ENCODE measurements at regions not wholly inside any gene's neighbourhood (a gene's known extent, or its start where the extent isn't known, plus 50 kb on each side); places are given as distances from the start of the nearest gene placed in this dataset.

DNA sequence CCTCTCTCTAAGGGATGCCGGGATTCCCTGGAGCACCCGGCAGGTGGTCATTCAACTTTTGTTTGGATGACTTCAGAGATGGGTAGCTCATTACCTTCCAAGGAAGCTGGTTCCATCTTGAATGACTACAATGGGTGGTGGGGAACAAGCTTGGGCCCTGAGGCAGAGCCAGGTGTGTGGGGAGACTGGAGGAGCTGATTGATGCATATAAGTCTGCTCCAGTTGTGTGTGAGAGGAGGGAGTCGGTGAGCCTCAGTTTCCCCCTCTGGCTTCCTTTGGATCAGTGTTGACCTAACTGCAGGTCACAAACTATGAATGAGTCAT is 133.8 kb upstream of the ZBTB40 start:
- H3K4me1 ChIP-seq, result no peaks in the 10 kb centered on the region
- intact Hi-C loops (cut with DNase I; ENCODE audit: low total_unique reads) (no loop called here), in situ Hi-C loops (cut with MboI; ENCODE audit: low pct_ligation_motif_present in 1 of 4, low pct_unique_long_range_greater_than_20kb in 1 of 4, low sequenced_read_pairs in 3 of 4) (no loop called here)
- WGBS, 2 donors (ENCODE audit: low coverage in 1 of 2), result 93% methylated on average over 3 of the region's 3 CpGs; no CpG with 5 or more reads in 1 of the 2 donors
- H3K36me3 ChIP-seq, result no peaks in the 10 kb centered on the region
- H3K4me3 ChIP-seq, result no peak overlapping the region
- H3K27ac ChIP-seq, result no peak overlapping the region
- no peaks in the 10 kb centered on the region for H3K9me3 ChIP-seq
- TF ChIP-seq POLR2A (IDR thresholded peaks at IDR 0.05), result no peak
- no peak for TF ChIP-seq EP300 (IDR thresholded peaks at IDR 0.05; ENCODE audit: low read depth)
- TF ChIP-seq, protein P1, sequence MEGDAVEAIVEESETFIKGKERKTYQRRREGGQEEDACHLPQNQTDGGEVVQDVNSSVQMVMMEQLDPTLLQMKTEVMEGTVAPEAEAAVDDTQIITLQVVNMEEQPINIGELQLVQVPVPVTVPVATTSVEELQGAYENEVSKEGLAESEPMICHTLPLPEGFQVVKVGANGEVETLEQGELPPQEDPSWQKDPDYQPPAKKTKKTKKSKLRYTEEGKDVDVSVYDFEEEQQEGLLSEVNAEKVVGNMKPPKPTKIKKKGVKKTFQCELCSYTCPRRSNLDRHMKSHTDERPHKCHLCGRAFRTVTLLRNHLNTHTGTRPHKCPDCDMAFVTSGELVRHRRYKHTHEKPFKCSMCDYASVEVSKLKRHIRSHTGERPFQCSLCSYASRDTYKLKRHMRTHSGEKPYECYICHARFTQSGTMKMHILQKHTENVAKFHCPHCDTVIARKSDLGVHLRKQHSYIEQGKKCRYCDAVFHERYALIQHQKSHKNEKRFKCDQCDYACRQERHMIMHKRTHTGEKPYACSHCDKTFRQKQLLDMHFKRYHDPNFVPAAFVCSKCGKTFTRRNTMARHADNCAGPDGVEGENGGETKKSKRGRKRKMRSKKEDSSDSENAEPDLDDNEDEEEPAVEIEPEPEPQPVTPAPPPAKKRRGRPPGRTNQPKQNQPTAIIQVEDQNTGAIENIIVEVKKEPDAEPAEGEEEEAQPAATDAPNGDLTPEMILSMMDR (IDR thresholded peaks at IDR 0.05), result no peak
- TF ChIP-seq POLR2AphosphoS5 (IDR thresholded peaks at IDR 0.05), result no peak
- DNase-seq, result no peak
- peaks cover 17% of the 10 kb centered on the region for H3K27me3 ChIP-seq

DNA sequence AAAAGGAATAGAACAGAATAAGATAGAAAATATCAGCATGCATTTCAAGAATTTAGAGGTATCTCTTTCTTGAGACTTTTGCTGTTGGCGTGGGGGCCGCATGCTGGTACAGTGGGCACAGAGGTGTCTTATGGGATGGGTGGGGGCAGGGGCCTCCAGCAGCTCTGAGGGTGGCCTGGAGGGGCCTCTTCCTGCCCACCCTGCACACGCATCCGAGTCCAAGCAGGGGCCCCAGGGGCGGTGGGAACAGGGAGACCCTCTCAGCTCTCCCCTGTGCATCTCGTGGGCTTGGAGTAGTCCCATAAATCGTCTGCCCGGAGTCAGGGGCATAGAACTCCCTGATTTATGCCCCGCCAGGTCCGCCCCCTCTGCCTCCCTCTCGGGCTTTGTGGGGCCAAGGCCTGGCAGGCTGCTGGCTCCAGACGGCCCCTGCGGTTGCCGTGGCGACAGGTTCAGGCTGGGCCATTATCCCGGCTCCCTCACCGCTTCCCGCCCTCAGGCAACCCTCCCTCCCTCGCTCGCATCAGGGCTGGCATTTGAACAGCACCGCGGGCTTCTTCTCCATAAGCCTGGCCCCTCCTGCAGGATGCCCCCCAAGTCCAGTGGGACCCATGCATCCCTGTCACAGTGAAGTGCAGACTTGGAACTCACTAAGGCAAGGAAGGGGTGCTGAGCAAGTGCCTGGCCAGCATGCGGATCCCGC is 133.2 kb upstream of the ZBTB40 start:
- no peaks in the 10 kb centered on the region for H3K36me3 ChIP-seq
- no peak overlapping the region for H3K4me3 ChIP-seq
- intact Hi-C loops (cut with DNase I; ENCODE audit: low total_unique reads), result no loop called here
- TF ChIP-seq, protein P1 (IDR thresholded peaks at IDR 0.05), result no peak
- TF ChIP-seq EP300 (IDR thresholded peaks at IDR 0.05; ENCODE audit: low read depth) (no peak), POLR2A (IDR thresholded peaks at IDR 0.05) (no peak), POLR2AphosphoS5 (IDR thresholded peaks at IDR 0.05) (no peak)
- H3K27ac ChIP-seq, result no peak overlapping the region
- no peaks in the 10 kb centered on the region for H3K4me1 ChIP-seq
- in situ Hi-C loops (cut with MboI; ENCODE audit: low pct_ligation_motif_present in 1 of 4, low pct_unique_long_range_greater_than_20kb in 1 of 4, low sequenced_read_pairs in 3 of 4), result no loop called here
- DNase-seq, result no peak
- peaks cover 17% of the 10 kb centered on the region for H3K27me3 ChIP-seq
- WGBS, 2 donors (ENCODE audit: low coverage in 1 of 2), result 47% methylated on average over 24 of the region's 24 CpGs; no CpG with 5 or more reads in 1 of the 2 donors
- H3K9me3 ChIP-seq, result no peaks in the 10 kb centered on the region

DNA sequence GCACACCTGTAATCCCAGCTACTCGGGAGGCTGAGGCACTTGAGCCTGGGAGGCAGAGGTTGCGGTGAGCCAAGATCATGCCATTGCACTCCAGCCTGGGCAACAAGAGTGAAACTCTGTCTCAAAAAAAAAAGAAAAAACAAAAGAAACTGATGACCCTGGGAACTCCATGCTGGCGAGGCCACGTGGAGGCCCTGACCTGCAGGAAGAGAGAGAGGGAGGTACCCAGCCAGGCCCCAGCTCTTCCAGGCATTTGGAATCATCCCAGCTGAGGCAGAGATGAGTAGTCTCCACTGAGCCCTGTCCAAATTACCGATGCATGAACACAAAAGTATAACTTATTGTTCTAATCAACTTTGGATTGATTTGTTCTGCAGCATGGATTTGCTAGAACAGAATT is 132.0 kb upstream of the ZBTB40 start:
- WGBS, 2 donors (ENCODE audit: low coverage in 1 of 2), result 83% methylated on average over 5 of the region's 5 CpGs; no CpG with 5 or more reads in 1 of the 2 donors
- Histone ChIP-seq H3K9me3 (no peaks in the 10 kb centered on the region), H3K4me3 (no peak overlapping the region), H3K27ac (no peak overlapping the region), H3K36me3 (no peaks in the 10 kb centered on the region), H3K27me3 (peaks cover 17% of the 10 kb centered on the region), H3K4me1 (no peaks in the 10 kb centered on the region)
- TF ChIP-seq, protein P1 (IDR thresholded peaks at IDR 0.05), result no peak
- TF ChIP-seq POLR2AphosphoS5 (IDR thresholded peaks at IDR 0.05) (no peak), POLR2A (IDR thresholded peaks at IDR 0.05) (no peak), EP300 (IDR thresholded peaks at IDR 0.05; ENCODE audit: low read depth) (no peak)
- DNase-seq, result no peak
- intact Hi-C loops (cut with DNase I; ENCODE audit: low total_unique reads) (no loop called here), in situ Hi-C loops (cut with MboI; ENCODE audit: low pct_ligation_motif_present in 1 of 4, low pct_unique_long_range_greater_than_20kb in 1 of 4, low sequenced_read_pairs in 3 of 4) (no loop called here)

DNA sequence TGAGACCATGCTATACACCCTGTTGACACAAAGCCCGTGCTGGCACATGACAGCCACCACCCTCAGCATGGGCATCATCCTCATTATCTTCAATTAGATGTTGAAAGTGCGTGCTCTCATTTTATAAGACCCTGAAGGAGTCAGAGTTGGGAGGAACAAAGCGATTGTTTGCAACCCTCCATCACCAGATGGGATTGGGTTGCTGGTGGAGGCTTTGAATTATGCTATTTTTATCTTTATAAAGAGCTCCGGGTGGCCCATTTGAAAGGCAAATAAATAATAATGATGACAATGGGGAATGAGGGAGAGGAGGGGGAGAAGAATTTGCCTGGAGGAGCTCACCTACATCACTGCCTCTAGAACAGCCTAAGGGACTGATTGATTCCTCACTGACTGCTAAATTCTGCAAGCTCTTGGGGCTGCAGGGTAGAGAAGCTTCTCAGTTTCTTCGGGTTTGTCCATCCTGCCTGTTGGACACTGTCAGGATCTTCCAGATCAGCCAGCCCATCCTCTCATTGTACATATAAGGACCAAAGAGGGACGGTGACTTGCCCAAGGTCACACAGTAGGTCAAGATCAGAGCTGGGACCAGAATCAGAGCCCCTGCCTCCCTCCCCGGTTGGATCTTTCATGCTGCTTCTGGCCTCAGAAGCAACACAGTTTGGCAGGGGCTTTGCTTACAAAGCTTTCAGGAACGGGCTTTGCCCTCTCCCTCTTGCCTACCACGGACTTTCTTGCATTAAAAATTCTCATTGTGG is 130.9 kb upstream of the ZBTB40 start:
- Histone ChIP-seq H3K9me3 (no peaks in the 10 kb centered on the region), H3K4me3 (no peak overlapping the region), H3K4me1 (no peaks in the 10 kb centered on the region), H3K27ac (no peak overlapping the region), H3K36me3 (no peaks in the 10 kb centered on the region), H3K27me3 (peaks cover 17% of the 10 kb centered on the region)
- no peak for DNase-seq
- 58 to 68% methylated on average over 3 to 9 of the region's 9 CpGs for WGBS, 2 donors (ENCODE audit: low coverage in 1 of 2)
- in situ Hi-C loops (cut with MboI; ENCODE audit: low pct_ligation_motif_present in 1 of 4, low pct_unique_long_range_greater_than_20kb in 1 of 4, low sequenced_read_pairs in 3 of 4), result no loop called here
- TF ChIP-seq, protein P1 (IDR thresholded peaks at IDR 0.05), result no peak
- TF ChIP-seq POLR2A (IDR thresholded peaks at IDR 0.05) (no peak), EP300 (IDR thresholded peaks at IDR 0.05; ENCODE audit: low read depth) (no peak), POLR2AphosphoS5 (IDR thresholded peaks at IDR 0.05) (no peak)
- intact Hi-C loops (cut with DNase I; ENCODE audit: low total_unique reads), result no loop called here
